ENCODE measurements at regions not wholly inside any gene's neighbourhood (a gene's known extent, or its start where the extent isn't known, plus 50 kb on each side); places are given as distances from the start of the nearest gene placed in this dataset.

DNA sequence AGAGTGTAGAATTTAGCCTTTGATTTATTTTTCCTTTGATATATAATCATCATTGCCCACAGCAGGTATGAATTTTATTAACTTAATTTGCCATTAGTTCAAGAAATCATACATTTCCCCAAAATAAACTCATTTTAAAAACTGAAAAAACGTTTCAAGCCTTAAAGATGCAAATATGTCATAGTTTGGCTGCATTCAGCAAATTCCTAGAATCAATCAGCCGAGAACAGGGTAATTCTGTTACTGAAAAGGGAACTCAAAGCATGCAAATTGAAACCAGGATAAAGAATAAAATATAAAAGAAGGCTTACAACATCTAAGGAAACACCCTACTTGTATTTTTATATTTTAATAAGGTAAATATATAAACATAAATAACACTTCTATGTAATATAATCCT, 233.8 kb upstream of the PRKCQ start:
- no peak overlapping the region for H3K4me2 ChIP-seq (ENCODE audit: insufficient read depth, low read length)
- POLR2A ChIA-PET: no interaction called here
- H3K4me1 ChIP-seq (ENCODE audit: control insufficient read depth, extremely low read depth, insufficient read depth, low read length): no peaks in the 10 kb centered on the region
- dilution Hi-C loops (cut with MboI; ENCODE audit: extremely low pct_ligation_motif_present, low sequenced_read_pairs): no loop called here
- intact Hi-C loops (cut with micrococcal nuclease): no loop called here
- TF ChIP-seq, protein P1, sequence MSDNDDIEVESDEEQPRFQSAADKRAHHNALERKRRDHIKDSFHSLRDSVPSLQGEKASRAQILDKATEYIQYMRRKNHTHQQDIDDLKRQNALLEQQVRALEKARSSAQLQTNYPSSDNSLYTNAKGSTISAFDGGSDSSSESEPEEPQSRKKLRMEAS (IDR thresholded peaks at IDR 0.05; ENCODE audit: insufficient read depth, insufficient read length): no peak
- no peak for TF ChIP-seq POLR2A (IDR thresholded peaks at IDR 0.05; ENCODE audit: low read depth, low read length)
- no peak for TF ChIP-seq POLR2AphosphoS5 (IDR thresholded peaks at IDR 0.05; ENCODE audit: insufficient read depth, low read depth, low read length)
- TF ChIP-seq MYC (IDR thresholded peaks at IDR 0.05; ENCODE audit: low read depth, low read length): no peak
- no peak for TF ChIP-seq JUN (IDR thresholded peaks at IDR 0.05; ENCODE audit: borderline replicate concordance, insufficient read depth, insufficient read length, low read depth)
- TF ChIP-seq GATA2 (IDR thresholded peaks at IDR 0.05; ENCODE audit: insufficient read depth, insufficient read length, low read depth, low read length): no peak
- TF ChIP-seq FOS (IDR thresholded peaks at IDR 0.05; ENCODE audit: borderline replicate concordance, insufficient read depth, low read length): no peak
- no peak for TF ChIP-seq EZH2 (IDR thresholded peaks at IDR 0.05; ENCODE audit: borderline replicate concordance, low read depth, low read length, severe bottlenecking)
- TF ChIP-seq, protein P2, sequence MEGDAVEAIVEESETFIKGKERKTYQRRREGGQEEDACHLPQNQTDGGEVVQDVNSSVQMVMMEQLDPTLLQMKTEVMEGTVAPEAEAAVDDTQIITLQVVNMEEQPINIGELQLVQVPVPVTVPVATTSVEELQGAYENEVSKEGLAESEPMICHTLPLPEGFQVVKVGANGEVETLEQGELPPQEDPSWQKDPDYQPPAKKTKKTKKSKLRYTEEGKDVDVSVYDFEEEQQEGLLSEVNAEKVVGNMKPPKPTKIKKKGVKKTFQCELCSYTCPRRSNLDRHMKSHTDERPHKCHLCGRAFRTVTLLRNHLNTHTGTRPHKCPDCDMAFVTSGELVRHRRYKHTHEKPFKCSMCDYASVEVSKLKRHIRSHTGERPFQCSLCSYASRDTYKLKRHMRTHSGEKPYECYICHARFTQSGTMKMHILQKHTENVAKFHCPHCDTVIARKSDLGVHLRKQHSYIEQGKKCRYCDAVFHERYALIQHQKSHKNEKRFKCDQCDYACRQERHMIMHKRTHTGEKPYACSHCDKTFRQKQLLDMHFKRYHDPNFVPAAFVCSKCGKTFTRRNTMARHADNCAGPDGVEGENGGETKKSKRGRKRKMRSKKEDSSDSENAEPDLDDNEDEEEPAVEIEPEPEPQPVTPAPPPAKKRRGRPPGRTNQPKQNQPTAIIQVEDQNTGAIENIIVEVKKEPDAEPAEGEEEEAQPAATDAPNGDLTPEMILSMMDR (IDR thresholded peaks at IDR 0.05; ENCODE audit: extremely low read depth in 1 of 2, insufficient read depth in 1 of 2, low read depth in 1 of 2, low read length in 2 of 2): no peak
- no peaks in the 10 kb centered on the region for H3K9me3 ChIP-seq (replicated peaks; ENCODE audit: control insufficient read depth, insufficient read depth, low read length)
- no TSS peak for BruUV-seq (replicated peaks)
- FAIRE-seq (no peak), DNase-seq (ENCODE audit: low read depth, low spot score) (no peak)
- no peak overlapping the region for H3K4me3 ChIP-seq (replicated peaks in 1 of 3; ENCODE audit: insufficient read depth in 1 of 3, low read depth in 1 of 3, low read length in 3 of 3)
- no peak overlapping the region for H2AFZ ChIP-seq (ENCODE audit: low read depth, low read length)
- H3K9ac ChIP-seq (replicated peaks; ENCODE audit: extremely low read depth, insufficient read depth, low read length): no peak overlapping the region
- no peaks in the 10 kb centered on the region for H3K27me3 ChIP-seq (ENCODE audit: control insufficient read depth in 2 of 2, insufficient read depth in 2 of 2, low read length in 2 of 2)
- no peaks in the 10 kb centered on the region for H3K36me3 ChIP-seq (ENCODE audit: control insufficient read depth in 2 of 2, extremely low read depth in 1 of 2, insufficient read depth in 2 of 2, low read length in 2 of 2)
- H3K9me1 ChIP-seq (replicated peaks; ENCODE audit: control insufficient read depth, extremely low read depth, insufficient read depth, low read length): no peaks in the 10 kb centered on the region
- no peaks in the 10 kb centered on the region for H4K20me1 ChIP-seq (replicated peaks; ENCODE audit: control insufficient read depth, extremely low read depth, insufficient read depth, low read length)
- CTCF ChIA-PET: no interaction called here
- no peaks in the 10 kb centered on the region for H3K79me2 ChIP-seq (ENCODE audit: control insufficient read depth, insufficient read depth, low read length)
- no peak overlapping the region for H3K27ac ChIP-seq (ENCODE audit: insufficient read depth, low read depth, low read length)
